ENCODE measurements at regions not wholly inside any gene's neighbourhood (a gene's known extent, or its start where the extent isn't known, plus 50 kb on each side); places are given as distances from the start of the nearest gene placed in this dataset.

- TF ChIP-seq RNF2 (IDR thresholded peaks at IDR 0.05; ENCODE audit: borderline replicate concordance, low read depth): no peak
- no peak for TF ChIP-seq RFX5 (IDR thresholded peaks at IDR 0.05)
- no peak for TF ChIP-seq KDM1A (IDR thresholded peaks at IDR 0.05; ENCODE audit: low read depth)
- TF ChIP-seq, protein P1, sequence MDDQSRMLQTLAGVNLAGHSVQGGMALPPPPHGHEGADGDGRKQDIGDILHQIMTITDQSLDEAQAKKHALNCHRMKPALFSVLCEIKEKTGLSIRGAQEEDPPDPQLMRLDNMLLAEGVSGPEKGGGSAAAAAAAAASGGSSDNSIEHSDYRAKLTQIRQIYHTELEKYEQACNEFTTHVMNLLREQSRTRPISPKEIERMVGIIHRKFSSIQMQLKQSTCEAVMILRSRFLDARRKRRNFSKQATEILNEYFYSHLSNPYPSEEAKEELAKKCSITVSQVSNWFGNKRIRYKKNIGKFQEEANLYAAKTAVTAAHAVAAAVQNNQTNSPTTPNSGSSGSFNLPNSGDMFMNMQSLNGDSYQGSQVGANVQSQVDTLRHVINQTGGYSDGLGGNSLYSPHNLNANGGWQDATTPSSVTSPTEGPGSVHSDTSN (IDR thresholded peaks at IDR 0.05): no peak
- no peak for TF ChIP-seq RAD21 (conservative IDR thresholded peaks at IDR 0.05 in 1 of 2, IDR thresholded peaks at IDR 0.05 in 1 of 2)
- TF ChIP-seq MYC (IDR thresholded peaks at IDR 0.05; ENCODE audit: borderline replicate concordance, low read length): no peak
- no peak for TF ChIP-seq CTCF (IDR thresholded peaks at IDR 0.05)
- no peak for TF ChIP-seq POLR2A (IDR thresholded peaks at IDR 0.05; ENCODE audit: low read length)
- TF ChIP-seq, protein P2, sequence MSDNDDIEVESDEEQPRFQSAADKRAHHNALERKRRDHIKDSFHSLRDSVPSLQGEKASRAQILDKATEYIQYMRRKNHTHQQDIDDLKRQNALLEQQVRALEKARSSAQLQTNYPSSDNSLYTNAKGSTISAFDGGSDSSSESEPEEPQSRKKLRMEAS (IDR thresholded peaks at IDR 0.05): no peak
Measured at GRCh38 chr16:61596655-61597054, 439.6 kb downstream of the CDH8 start.
